AG04450 (cell line): ENCODE measurements at regions not wholly inside any gene's neighbourhood (a gene's known extent, or its start where the extent isn't known, plus 50 kb on each side); places are given as distances from the start of the nearest gene placed in this dataset.

Experiments used
- CTCF ChIA-PET: fragments of 300-600, 350-600 bp; formaldehyde crosslinking; extraction: SDS; loops from one replicate; lab custom pipeline; 2022; ENCODE audit warnings: antibody characterized with exemption, inconsistent platforms; lab: Charles Lee
- POLR2A ChIA-PET: fragments of 350-600 bp; formaldehyde crosslinking; extraction: SDS; loops from one replicate; lab custom pipeline; 2021; ENCODE audit warnings: antibody characterized with exemption, inconsistent platforms; lab: Yijun Ruan, JAX
- DNase-seq: peaks from one replicate; pipeline ENCODE4 v3.0.0-alpha.2; 2011; ENCODE audit warnings: low read depth, low spot score
- H3K27ac ChIP-seq: one replicate; pipeline ENCODE4 v1.5.1; 2012; ENCODE audit warnings: low read depth, low read length, control low read depth
- H3K27me3 ChIP-seq: one replicate; pipeline ENCODE4 v1.6.0; 2012; ENCODE audit warnings: low read length; ENCODE audit not compliant: control insufficient read depth, insufficient read depth
- H3K4me3 ChIP-seq: 2 replicates; pipeline ENCODE4 v1.5.1; 2011; ENCODE audit warnings: mild to moderate bottlenecking, low read depth, low read length, control low read depth
- H3K9me3 ChIP-seq: 2 replicates; pipeline ENCODE4 v1.5.1; 2012; ENCODE audit warnings: low read length; ENCODE audit not compliant: control insufficient read depth, insufficient read depth
- TF ChIP-seq, protein P1 (sequence below): IDR thresholded peaks from 2 replicates; pipeline ENCODE4 v1.5.1; 2011; ENCODE audit warnings: low read depth, low read length, control low read depth, inconsistent platforms

DNA sequence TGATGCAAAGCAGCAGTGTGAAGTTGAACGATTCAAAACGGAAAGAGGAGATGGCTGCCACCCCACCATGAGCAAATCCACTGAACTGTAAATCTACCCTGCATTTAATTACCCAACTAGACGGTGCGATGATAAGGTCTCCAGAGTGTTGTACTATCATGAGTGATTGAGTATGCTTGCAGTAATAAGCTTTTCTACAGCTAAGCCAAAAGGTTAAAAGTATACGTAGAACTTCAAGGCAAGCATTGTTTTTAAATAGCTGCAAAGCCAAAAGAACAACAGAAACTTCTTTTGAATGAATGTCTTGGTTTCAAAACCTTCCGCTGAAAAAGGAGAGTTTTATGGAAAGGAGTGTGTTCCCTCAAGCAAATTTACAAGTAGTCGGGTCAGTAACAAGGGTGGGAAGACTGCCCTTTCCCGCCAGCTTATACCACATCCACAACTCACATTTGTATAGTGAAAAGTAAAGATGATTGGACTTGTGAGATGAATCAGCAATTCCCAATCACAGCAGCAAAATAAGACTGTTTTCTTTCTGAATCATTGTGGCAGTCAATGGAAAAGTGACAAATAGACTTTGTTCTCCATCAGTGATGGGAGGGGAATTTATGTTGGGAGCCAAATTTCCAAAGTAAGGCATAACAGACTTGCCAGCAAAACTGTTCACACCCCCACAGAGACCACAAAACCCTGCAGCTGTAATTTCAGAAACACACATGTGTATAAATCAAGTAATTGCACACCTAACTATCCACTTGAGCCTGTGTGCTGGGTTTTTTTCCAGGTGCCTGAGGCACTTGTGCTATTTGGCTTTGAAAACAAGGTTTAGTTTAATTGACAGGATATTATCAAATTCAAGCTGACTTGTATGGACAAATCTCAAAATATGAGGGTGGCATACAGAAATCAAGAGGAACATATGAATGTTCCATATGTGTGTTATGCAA is 407.7 kb upstream of the GRAMD2B start:
- ChIA-PET CTCF (no interaction called here), POLR2A (no interaction called here)
- no peak for DNase-seq
- no peak overlapping the region for H3K4me3 ChIP-seq
- TF ChIP-seq, protein P1, sequence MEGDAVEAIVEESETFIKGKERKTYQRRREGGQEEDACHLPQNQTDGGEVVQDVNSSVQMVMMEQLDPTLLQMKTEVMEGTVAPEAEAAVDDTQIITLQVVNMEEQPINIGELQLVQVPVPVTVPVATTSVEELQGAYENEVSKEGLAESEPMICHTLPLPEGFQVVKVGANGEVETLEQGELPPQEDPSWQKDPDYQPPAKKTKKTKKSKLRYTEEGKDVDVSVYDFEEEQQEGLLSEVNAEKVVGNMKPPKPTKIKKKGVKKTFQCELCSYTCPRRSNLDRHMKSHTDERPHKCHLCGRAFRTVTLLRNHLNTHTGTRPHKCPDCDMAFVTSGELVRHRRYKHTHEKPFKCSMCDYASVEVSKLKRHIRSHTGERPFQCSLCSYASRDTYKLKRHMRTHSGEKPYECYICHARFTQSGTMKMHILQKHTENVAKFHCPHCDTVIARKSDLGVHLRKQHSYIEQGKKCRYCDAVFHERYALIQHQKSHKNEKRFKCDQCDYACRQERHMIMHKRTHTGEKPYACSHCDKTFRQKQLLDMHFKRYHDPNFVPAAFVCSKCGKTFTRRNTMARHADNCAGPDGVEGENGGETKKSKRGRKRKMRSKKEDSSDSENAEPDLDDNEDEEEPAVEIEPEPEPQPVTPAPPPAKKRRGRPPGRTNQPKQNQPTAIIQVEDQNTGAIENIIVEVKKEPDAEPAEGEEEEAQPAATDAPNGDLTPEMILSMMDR: no peak
- no peaks in the 10 kb centered on the region for H3K9me3 ChIP-seq
- no peak overlapping the region for H3K27ac ChIP-seq
- H3K27me3 ChIP-seq: no peaks in the 10 kb centered on the region

DNA sequence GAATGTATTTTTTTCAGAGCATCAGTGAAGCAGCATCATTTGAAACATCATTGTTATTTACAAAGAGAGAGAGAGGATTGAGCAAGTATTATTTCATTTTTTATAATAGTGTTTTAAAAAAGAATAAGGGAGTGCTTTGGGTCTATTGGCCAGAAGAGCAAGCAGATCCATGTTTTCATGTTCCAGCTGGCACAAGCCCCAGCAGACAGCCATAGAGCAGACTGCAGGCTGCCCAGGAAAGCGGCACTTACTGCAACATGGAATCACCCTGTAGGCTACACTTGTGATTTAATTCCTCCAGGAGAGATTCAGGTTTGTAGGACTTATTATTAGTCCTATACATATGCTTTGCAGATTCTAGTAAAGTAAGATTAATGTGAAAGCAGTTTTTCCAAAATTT is 407.0 kb upstream of the GRAMD2B start:
- Histone ChIP-seq H3K27ac (no peak overlapping the region), H3K4me3 (no peak overlapping the region), H3K27me3 (no peaks in the 10 kb centered on the region), H3K9me3 (no peaks in the 10 kb centered on the region)
- no peak for DNase-seq
- TF ChIP-seq, protein P1: no peak
- ChIA-PET CTCF (no interaction called here), POLR2A (no interaction called here)

DNA sequence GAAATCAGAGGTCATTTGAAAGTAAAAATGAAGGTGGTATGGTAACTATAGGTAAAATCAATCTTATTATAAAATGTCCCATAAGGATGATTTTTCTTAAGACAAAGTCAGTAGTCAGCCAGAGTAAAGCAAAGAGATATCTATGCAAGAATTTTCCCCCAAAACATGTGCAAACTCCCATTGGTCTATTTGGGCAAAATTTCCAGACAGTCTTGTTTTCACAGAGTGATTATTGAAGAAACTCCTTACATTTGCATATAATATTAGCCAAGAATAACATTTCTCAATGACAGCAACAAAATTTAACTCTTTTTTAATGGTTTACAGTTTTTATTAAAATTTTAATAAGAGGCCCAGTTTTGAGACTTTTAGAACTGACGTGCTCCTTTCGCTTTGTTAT is 406.1 kb upstream of the GRAMD2B start:
- Histone ChIP-seq H3K27ac (no peak overlapping the region), H3K27me3 (no peaks in the 10 kb centered on the region), H3K9me3 (no peaks in the 10 kb centered on the region), H3K4me3 (no peak overlapping the region)
- POLR2A ChIA-PET: no interaction called here
- TF ChIP-seq, protein P1: no peak
- no peak for DNase-seq
- CTCF ChIA-PET: no interaction called here

DNA sequence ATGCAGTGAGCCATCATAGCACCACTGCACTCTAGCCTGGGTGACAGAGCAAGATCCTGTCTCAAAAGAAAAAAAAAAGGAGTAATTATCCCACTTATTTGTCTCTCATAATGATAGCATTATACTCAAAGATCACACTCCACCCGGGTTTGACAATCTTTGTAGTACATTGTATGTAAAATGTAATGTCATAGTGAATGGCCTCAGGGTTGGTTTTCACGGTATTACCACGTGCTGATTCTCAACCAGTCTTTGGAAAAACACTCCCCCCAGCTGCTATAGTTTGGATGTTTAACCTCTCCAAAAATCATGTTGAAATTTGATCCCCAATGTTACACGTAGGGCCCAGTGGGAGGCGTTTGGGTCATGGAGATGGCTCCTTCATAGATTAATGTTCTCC is 402.4 kb upstream of the GRAMD2B start:
- TF ChIP-seq, protein P1: no peak
- CTCF ChIA-PET: no interaction called here
- POLR2A ChIA-PET: no interaction called here

DNA sequence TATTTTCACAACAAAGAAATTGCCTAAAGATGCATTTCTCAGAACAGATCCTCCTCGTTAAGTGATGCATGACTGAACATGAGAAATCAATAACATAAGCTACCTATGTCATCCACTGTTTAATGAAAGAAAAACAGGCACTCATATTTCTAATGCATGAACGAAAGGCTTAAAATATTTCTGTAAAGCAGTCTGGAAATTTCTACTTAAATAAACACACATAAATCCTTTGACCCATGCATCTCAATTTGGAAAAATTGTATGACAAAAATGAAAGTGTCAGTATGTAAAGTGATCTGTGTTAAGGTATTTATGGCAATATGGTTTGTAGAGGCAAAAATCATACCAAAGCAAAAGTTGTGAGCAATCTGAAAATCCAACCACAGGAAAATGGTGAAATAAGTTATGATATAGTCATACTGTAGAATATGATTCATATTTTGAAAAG is 399.2 kb upstream of the GRAMD2B start:
- DNase-seq: no peak
- Histone ChIP-seq H3K4me3 (no peak overlapping the region), H3K9me3 (no peaks in the 10 kb centered on the region), H3K27me3 (no peaks in the 10 kb centered on the region), H3K27ac (no peak overlapping the region)
- ChIA-PET POLR2A (no interaction called here), CTCF (no interaction called here)
- TF ChIP-seq, protein P1: no peak

More for the DNA sequence above, 402.4 kb upstream of the GRAMD2B start:
- Histone ChIP-seq H3K27me3 (no peaks in the 10 kb centered on the region), H3K4me3 (no peak overlapping the region), H3K27ac (no peak overlapping the region), H3K9me3 (no peaks in the 10 kb centered on the region)
- DNase-seq: no peak
